CD4-positive, CD25-positive, alpha-beta regulatory T cell (primary cell): ENCODE measurements at regions not wholly inside any gene's neighbourhood (a gene's known extent, or its start where the extent isn't known, plus 50 kb on each side); places are given as distances from the start of the nearest gene placed in this dataset.

Source experiments
- ATAC-seq, 2 donors: fragments of 150-1000 bp; cut with Tn5 transposase; one replicate each; pipeline ENCODE4 v1.10.0; 2021; ENCODE audit warnings: low read depth in 2 of 2, moderate number of reproducible peaks in 2 of 2, moderate library complexity in 1 of 2
- DNase-seq, 3 donors: peaks; one replicate each; pipeline versions ENCODE4 v3.0.0 to v3.0.0-alpha.2; 2012 to 2022; ENCODE audit warnings: mixed read lengths in 1 of 3
- H3K27ac ChIP-seq: one replicate; pipeline ENCODE4 v1.7.0; 2013; ENCODE audit warnings: mild to moderate bottlenecking, low read length; ENCODE audit not compliant: insufficient read depth, poor library complexity, severe bottlenecking
- H3K27me3 ChIP-seq: one replicate; pipeline ENCODE4 v1.7.0; 2013; ENCODE audit warnings: low read length; ENCODE audit not compliant: control insufficient read depth, insufficient read depth
- H3K36me3 ChIP-seq: one replicate; pipeline ENCODE4 v1.7.0; 2013; ENCODE audit warnings: mild to moderate bottlenecking, low read length, moderate library complexity; ENCODE audit not compliant: control insufficient read depth, insufficient read depth
- H3K4me1 ChIP-seq: 2 replicates; pipeline ENCODE4 v1.7.0; 2013; ENCODE audit warnings: mild to moderate bottlenecking, low read length; ENCODE audit not compliant: insufficient read depth, control insufficient read depth, poor library complexity, severe bottlenecking
- H3K4me3 ChIP-seq: one replicate; pipeline ENCODE4 v1.7.0; 2013; ENCODE audit warnings: low read depth, mild to moderate bottlenecking, low read length, moderate library complexity
- H3K9me3 ChIP-seq, 2 experiments: 1 replicate in 1 of 2; 2 replicates in 1 of 2; pipeline ENCODE4 v1.7.0; 2013; ENCODE audit warnings: low read length in 2 of 2, mild to moderate bottlenecking in 1 of 2, moderate library complexity in 1 of 2; ENCODE audit not compliant: control insufficient read depth in 2 of 2
- H3K27ac Mint-ChIP-seq, 3 donors: one replicate each; pipeline ENCODE4 v1.8.0; 2020 to 2022; ENCODE audit warnings: mild to moderate bottlenecking in 3 of 3, mixed read lengths in 3 of 3, moderate library complexity in 2 of 3
- H3K27me3 Mint-ChIP-seq: one replicate; pipeline ENCODE4 v1.8.0; 2022; ENCODE audit warnings: mild to moderate bottlenecking, mixed read lengths
- H3K36me3 Mint-ChIP-seq: one replicate; pipeline ENCODE4 v1.8.0; 2020; ENCODE audit warnings: mixed read lengths
- H3K4me1 Mint-ChIP-seq, 4 donors: one replicate each; pipeline ENCODE4 v1.8.0; 2020 to 2022; ENCODE audit warnings: mixed read lengths in 4 of 4, mild to moderate bottlenecking in 1 of 4
- H3K4me3 Mint-ChIP-seq, 4 donors: one replicate each; pipeline ENCODE4 v1.8.0; 2020 to 2022; ENCODE audit warnings: mild to moderate bottlenecking in 4 of 4, mixed read lengths in 4 of 4, moderate library complexity in 3 of 4
- H3K9me3 Mint-ChIP-seq, 7 donors: one replicate each; pipeline ENCODE4 v1.8.0; 2020 to 2022; ENCODE audit warnings: mixed read lengths in 7 of 7, mild to moderate bottlenecking in 3 of 7, moderate library complexity in 2 of 7

- H3K4me1 Mint-ChIP-seq, result no peaks in the 10 kb centered on the region
- Histone ChIP-seq H3K27ac (no peak overlapping the region), H3K9me3 (no peaks in the 10 kb centered on the region), H3K27me3 (no peaks in the 10 kb centered on the region), H3K4me3 (no peak overlapping the region), H3K36me3 (no peaks in the 10 kb centered on the region), H3K4me1 (no peaks in the 10 kb centered on the region)
- ATAC-seq (no peak), DNase-seq (no peak)
- peaks cover 1 to 25% (median 6%) of the 10 kb centered on the region in 7 donors for H3K9me3 Mint-ChIP-seq
- H3K36me3 Mint-ChIP-seq, result no peaks in the 10 kb centered on the region
- H3K27me3 Mint-ChIP-seq, result no peaks in the 10 kb centered on the region
- no peak overlapping the region for H3K27ac Mint-ChIP-seq
- no peak overlapping the region for H3K4me3 Mint-ChIP-seq
Measured at GRCh38 chr10:54940418-54940817, 139.4 kb upstream of the PCDH15 start.

DNA sequence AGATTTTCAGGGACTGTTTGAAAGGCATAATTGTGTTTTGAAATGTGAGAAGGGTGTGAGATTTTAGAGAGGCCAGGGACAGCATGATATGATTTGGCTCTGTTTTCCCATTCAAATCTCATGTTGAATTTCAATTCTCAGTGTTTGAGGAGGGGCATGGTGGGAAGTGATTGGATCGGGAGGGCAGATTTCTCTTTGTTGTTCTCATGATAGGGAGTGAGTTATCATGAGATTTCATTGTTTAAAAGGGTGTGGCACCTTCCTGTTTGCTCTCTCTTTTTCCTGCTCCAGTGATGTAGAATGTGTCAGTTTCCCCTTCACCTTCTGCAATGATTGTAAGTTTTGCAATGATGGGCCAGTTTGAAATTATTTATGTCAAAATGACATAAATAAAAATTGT, 113.0 kb upstream of the PCDH15 start:
- Histone ChIP-seq H3K4me3 (no peak overlapping the region), H3K27me3 (no peaks in the 10 kb centered on the region), H3K36me3 (no peaks in the 10 kb centered on the region), H3K4me1 (no peaks in the 10 kb centered on the region), H3K9me3 (peaks cover 8% of the 10 kb centered on the region in 2 experiments), H3K27ac (no peak overlapping the region)
- no peaks in the 10 kb centered on the region for H3K4me1 Mint-ChIP-seq
- peaks cover 0 to 28% (median 18%) of the 10 kb centered on the region in 7 donors for H3K9me3 Mint-ChIP-seq
- no peak overlapping the region for H3K4me3 Mint-ChIP-seq
- H3K36me3 Mint-ChIP-seq, result no peaks in the 10 kb centered on the region
- no peak for ATAC-seq
- no peak for DNase-seq
- no peak overlapping the region for H3K27ac Mint-ChIP-seq
- H3K27me3 Mint-ChIP-seq, result no peaks in the 10 kb centered on the region

DNA sequence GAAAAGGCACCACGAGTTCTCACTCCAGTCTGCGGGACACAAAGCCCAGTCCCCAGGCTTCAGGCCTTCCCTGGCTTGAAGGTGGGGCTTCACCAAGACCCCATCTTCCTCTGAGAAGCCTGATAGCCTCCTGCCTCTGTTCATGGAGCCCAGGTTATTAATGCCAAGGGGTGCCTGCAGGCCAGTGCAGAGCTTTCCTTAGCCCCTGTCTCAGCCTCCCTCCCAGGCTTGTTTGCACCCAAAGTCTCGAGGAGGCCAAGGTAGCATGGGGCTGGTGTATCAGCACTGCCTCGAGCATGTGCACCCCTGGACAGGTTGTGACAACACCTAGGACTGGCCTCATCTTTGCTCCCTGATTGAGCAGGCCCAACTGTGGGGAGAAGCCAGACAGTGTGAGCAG, 108.1 kb upstream of the PCDH15 start:
- Histone ChIP-seq H3K36me3 (no peaks in the 10 kb centered on the region), H3K27me3 (no peaks in the 10 kb centered on the region), H3K4me1 (no peaks in the 10 kb centered on the region), H3K4me3 (no peak overlapping the region), H3K9me3 (peaks cover 2 to 12% of the 10 kb centered on the region in 2 experiments), H3K27ac (no peak overlapping the region)
- peaks cover 0 to 21% (median 15%) of the 10 kb centered on the region in 7 donors for H3K9me3 Mint-ChIP-seq
- no peak overlapping the region for H3K4me3 Mint-ChIP-seq
- no peaks in the 10 kb centered on the region for H3K36me3 Mint-ChIP-seq
- H3K4me1 Mint-ChIP-seq, result no peaks in the 10 kb centered on the region
- no peak overlapping the region for H3K27ac Mint-ChIP-seq
- H3K27me3 Mint-ChIP-seq, result no peaks in the 10 kb centered on the region
- DNase-seq (no peak), ATAC-seq (no peak)

GRCh38 chr10:54908019-54908418, 107.0 kb upstream of the PCDH15 start:
- Histone ChIP-seq H3K4me3 (no peak overlapping the region), H3K27me3 (no peaks in the 10 kb centered on the region), H3K9me3 (peaks cover 2 to 12% of the 10 kb centered on the region in 2 experiments), H3K4me1 (no peaks in the 10 kb centered on the region), H3K36me3 (no peaks in the 10 kb centered on the region), H3K27ac (no peak overlapping the region)
- Mint-ChIP-seq H3K27me3 (no peaks in the 10 kb centered on the region), H3K36me3 (no peaks in the 10 kb centered on the region), H3K4me3 (no peak overlapping the region), H3K4me1 (no peaks in the 10 kb centered on the region), H3K9me3 (peaks cover 0 to 19% (median 12%) of the 10 kb centered on the region in 7 donors), H3K27ac (no peak overlapping the region)
- ATAC-seq (no peak), DNase-seq (no peak)

DNA sequence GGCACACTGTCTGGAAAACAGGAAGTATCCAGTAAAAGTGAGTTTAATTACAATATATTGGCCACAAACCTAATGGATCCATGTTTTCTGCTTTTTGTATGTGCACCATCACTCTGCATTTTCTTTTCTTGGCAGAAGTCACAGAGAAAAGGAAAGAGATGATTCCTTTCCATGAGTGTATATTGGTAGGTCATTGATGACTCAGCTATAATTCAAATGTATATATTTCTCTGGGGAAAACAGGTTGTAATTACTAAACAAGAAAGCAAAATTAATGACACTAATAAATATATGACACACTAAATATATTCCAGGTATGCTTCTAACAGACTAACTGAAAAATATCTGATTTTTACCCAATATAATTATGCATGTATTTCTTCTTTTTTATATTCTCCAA, 105.9 kb upstream of the PCDH15 start:
- ATAC-seq, result no peak
- H3K9me3 ChIP-seq, result peaks cover 0 to 12% of the 10 kb centered on the region in 2 experiments

DNA sequence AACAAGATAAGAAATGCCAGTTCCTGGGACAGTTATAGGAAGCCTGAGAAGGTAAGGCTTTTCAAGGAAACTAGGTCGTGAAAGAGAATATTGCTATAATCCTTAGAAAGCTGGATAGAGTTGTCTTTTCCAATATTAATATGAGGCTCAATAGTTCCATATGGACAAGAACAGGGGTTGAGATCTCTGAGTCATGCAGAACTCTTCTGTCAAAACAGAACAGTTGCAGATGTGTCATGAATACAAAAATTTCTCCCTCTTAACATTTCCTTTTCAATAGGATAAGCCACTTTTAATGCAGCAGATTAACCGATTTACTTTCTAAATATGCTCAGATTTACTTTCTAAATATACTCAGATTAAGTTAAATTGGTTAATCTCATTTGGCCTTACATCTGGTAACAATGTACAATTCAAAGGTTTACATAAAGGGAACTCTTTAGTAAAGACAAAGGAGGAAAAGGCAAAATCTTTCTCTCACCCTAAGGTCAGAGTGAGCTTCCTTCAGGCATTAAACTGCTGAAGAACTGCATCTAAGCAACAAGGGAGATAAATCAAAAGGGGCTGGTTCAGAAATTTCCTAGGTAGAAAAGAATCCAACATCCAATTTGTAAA, 104.7 kb upstream of the PCDH15 start:
- DNase-seq (no peak), ATAC-seq (no peak)
- peaks cover 0 to 10% (median 6%) of the 10 kb centered on the region in 7 donors for H3K9me3 Mint-ChIP-seq
- Histone ChIP-seq H3K4me3 (no peak overlapping the region), H3K36me3 (no peaks in the 10 kb centered on the region), H3K27me3 (no peaks in the 10 kb centered on the region), H3K27ac (no peak overlapping the region), H3K9me3 (peaks cover 0 to 9% of the 10 kb centered on the region in 2 experiments), H3K4me1 (no peaks in the 10 kb centered on the region)
- no peak overlapping the region for H3K27ac Mint-ChIP-seq
- H3K36me3 Mint-ChIP-seq, result no peaks in the 10 kb centered on the region
- H3K4me1 Mint-ChIP-seq, result no peaks in the 10 kb centered on the region
- H3K4me3 Mint-ChIP-seq, result no peak overlapping the region
- no peaks in the 10 kb centered on the region for H3K27me3 Mint-ChIP-seq

More for the DNA sequence above, 105.9 kb upstream of the PCDH15 start:
- DNase-seq, result no peak
- Mint-ChIP-seq H3K9me3 (peaks cover 0 to 12% (median 10%) of the 10 kb centered on the region in 7 donors), H3K27me3 (no peaks in the 10 kb centered on the region), H3K4me1 (no peaks in the 10 kb centered on the region), H3K27ac (no peak overlapping the region), H3K4me3 (no peak overlapping the region), H3K36me3 (no peaks in the 10 kb centered on the region)
- H3K27ac ChIP-seq, result no peak overlapping the region
- H3K27me3 ChIP-seq, result no peaks in the 10 kb centered on the region
- no peaks in the 10 kb centered on the region for H3K36me3 ChIP-seq
- H3K4me1 ChIP-seq, result no peaks in the 10 kb centered on the region
- no peak overlapping the region for H3K4me3 ChIP-seq

DNA sequence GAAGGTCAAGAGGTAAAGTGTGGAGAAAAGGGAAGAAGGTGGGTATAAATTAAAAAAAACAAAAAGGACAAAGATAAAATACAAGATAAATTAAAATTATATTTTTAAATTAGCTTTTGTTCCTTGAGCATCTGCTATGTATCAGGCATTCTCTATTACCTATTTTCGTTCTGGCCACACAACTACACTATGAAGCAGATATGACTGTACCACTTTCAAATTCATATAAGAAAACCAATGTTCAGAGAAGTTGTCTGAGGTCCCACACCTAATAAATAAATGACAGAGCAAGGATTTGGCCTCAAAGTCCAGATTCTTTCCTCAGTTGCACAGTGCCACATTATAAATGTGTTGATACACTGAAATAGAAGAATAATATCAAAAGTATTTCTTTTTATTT, 103.8 kb upstream of the PCDH15 start:
- Histone ChIP-seq H3K36me3 (no peaks in the 10 kb centered on the region), H3K27ac (no peak overlapping the region), H3K27me3 (no peaks in the 10 kb centered on the region), H3K9me3 (peaks cover 0 to 8% of the 10 kb centered on the region in 2 experiments), H3K4me1 (no peaks in the 10 kb centered on the region), H3K4me3 (no peak overlapping the region)
- H3K27me3 Mint-ChIP-seq, result no peaks in the 10 kb centered on the region
- no peak for DNase-seq
- peaks cover 0 to 9% (median 3%) of the 10 kb centered on the region in 7 donors for H3K9me3 Mint-ChIP-seq
- H3K4me3 Mint-ChIP-seq, result no peak overlapping the region
- no peak for ATAC-seq
- no peaks in the 10 kb centered on the region for H3K36me3 Mint-ChIP-seq
- no peak overlapping the region for H3K27ac Mint-ChIP-seq
- H3K4me1 Mint-ChIP-seq, result no peaks in the 10 kb centered on the region

GRCh38 chr10:54903745-54904144, 102.7 kb upstream of the PCDH15 start:
- peaks cover 2 to 8% (median 4%) of the 10 kb centered on the region in 7 donors for H3K9me3 Mint-ChIP-seq
- H3K27me3 ChIP-seq, result no peaks in the 10 kb centered on the region
- H3K9me3 ChIP-seq, result peaks cover 0 to under 1% of the 10 kb centered on the region in 2 experiments
- no peaks in the 10 kb centered on the region for H3K27me3 Mint-ChIP-seq
- H3K36me3 ChIP-seq, result no peaks in the 10 kb centered on the region
- no peaks in the 10 kb centered on the region for H3K4me1 ChIP-seq
- DNase-seq, result no peak
- no peak overlapping the region for H3K4me3 Mint-ChIP-seq
- no peak overlapping the region for H3K27ac ChIP-seq
- no peak for ATAC-seq
- H3K36me3 Mint-ChIP-seq, result no peaks in the 10 kb centered on the region
- no peak overlapping the region for H3K4me3 ChIP-seq
- H3K27ac Mint-ChIP-seq, result no peak overlapping the region
- no peaks in the 10 kb centered on the region for H3K4me1 Mint-ChIP-seq
